HepG2 (cell line): ENCODE measurements at regions not wholly inside any gene's neighbourhood (a gene's known extent, or its start where the extent isn't known, plus 50 kb on each side); places are given as distances from the start of the nearest gene placed in this dataset.
A peak's percentile ranks its signal among the peaks of the same experiment; 100 is the strongest.

ENCODE experiments used
- ATAC-seq: fragments of 200-7000 bp; cut with Tn5 transposase; 3 replicates; pipeline ENCODE4 v1.9.1; 2020; ENCODE audit warnings: mild to moderate bottlenecking, moderate library complexity
- BruUV-seq: library from RNA; stranded (reverse); fragments of 400-500 nt; replicated peaks from 2 replicates; lab custom pipeline; 2021; lab: Mats Ljungman, UMichigan
- CTCF ChIA-PET: fragments of 300-600 bp; formaldehyde crosslinking; extraction: SDS; loops from one replicate; lab custom pipeline; 2021; ENCODE audit warnings: low total read pairs, inconsistent platforms, low intra/inter-chr PET ratio; lab: Yijun Ruan, JAX
- POLR2A ChIA-PET: fragments of 350-600 bp; sonication (Branson Sonifier 250); formaldehyde crosslinking; loops from one replicate; lab custom pipeline; 2020; ENCODE audit warnings: antibody characterized with exemption, inconsistent platforms; lab: Yijun Ruan, JAX
- DNase-seq: peaks from one replicate; pipeline ENCODE4 v3.0.0-alpha.2; 2015; ENCODE audit warnings: low spot score
- FAIRE-seq: peaks from 3 replicates; lab custom pipeline; 2011; peaks lifted over from hg19 to GRCh38; lab: Jason Lieb, UNC
- H2AFZ ChIP-seq: one replicate; pipeline ENCODE4 v1.6.1; 2011; ENCODE audit warnings: low read length, inconsistent platforms
- H3K27ac ChIP-seq: fragments of 300-600 bp; 3 replicates; pipeline ENCODE4 v1.8.0; 2011; ENCODE audit warnings: mixed run types, mild to moderate bottlenecking, mixed read lengths, low read length, inconsistent platforms; ENCODE audit not compliant: insufficient read depth; ENCODE audit errors: extremely low read length
- H3K27me3 ChIP-seq, 2 experiments: fragments of 200-600 bp in 1 of 2; 2 replicates in 1 of 2; 3 replicates in 1 of 2; pipeline versions ENCODE4 v1.6.0 to v1.8.0; 2011; ENCODE audit warnings: low read length in 2 of 2, mild to moderate bottlenecking in 2 of 2, moderate library complexity in 2 of 2, inconsistent platforms in 1 of 2; ENCODE audit not compliant: insufficient read depth in 2 of 2, control insufficient read depth in 1 of 2
- H3K36me3 ChIP-seq, 2 experiments: fragments of 200-600 bp in 1 of 2; replicated peaks in 1 of 2; 2 replicates in 1 of 2; 3 replicates in 1 of 2; pipeline versions ENCODE4 v1.5.1 to v1.8.0; 2011; ENCODE audit warnings: low read length in 2 of 2, inconsistent platforms in 1 of 2; ENCODE audit not compliant: insufficient read depth in 2 of 2, control insufficient read depth in 1 of 2
- H3K4me1 ChIP-seq: 2 replicates; pipeline ENCODE4 v1.5.1; 2012; ENCODE audit warnings: low read length, inconsistent platforms; ENCODE audit not compliant: insufficient read depth
- H3K4me2 ChIP-seq: 2 replicates; pipeline ENCODE4 v1.6.0; 2011; ENCODE audit warnings: low read depth, low read length, inconsistent platforms
- H3K4me3 ChIP-seq, 3 experiments: fragments of 200-600 bp in 1 of 3; sonication (generic), shearing (Covaris generic) in 1 of 3; replicated peaks in 1 of 3; 2 replicates each; pipeline ENCODE4 v1.5.1; 2011 to 2016; ENCODE audit warnings: low read length in 3 of 3, inconsistent platforms in 2 of 3, low read depth in 2 of 3, mild to moderate bottlenecking in 2 of 3, control low read depth in 1 of 3, mixed read lengths in 1 of 3; ENCODE audit not compliant: insufficient read depth in 1 of 3
- H3K79me2 ChIP-seq: one replicate; pipeline ENCODE4 v1.6.1; 2011; ENCODE audit warnings: low read length, inconsistent platforms; ENCODE audit not compliant: insufficient read depth
- H3K9ac ChIP-seq: 2 replicates; pipeline ENCODE4 v1.6.0; 2011; ENCODE audit warnings: mild to moderate bottlenecking, low read depth, low read length, inconsistent platforms; ENCODE audit not compliant: insufficient read depth
- H3K9me3 ChIP-seq: 2 replicates; pipeline ENCODE4 v1.5.1; 2012; ENCODE audit warnings: mild to moderate bottlenecking, low read length
- H4K20me1 ChIP-seq: 2 replicates; pipeline ENCODE4 v1.6.0; 2011; ENCODE audit warnings: inconsistent platforms, mild to moderate bottlenecking, low read length, moderate library complexity; ENCODE audit not compliant: insufficient read depth
- ETV6 ChIP-seq: sonication (generic); formaldehyde crosslinking; conservative IDR thresholded peaks from 2 replicates; pipeline ENCODE4 v1.4.0; 2020; ENCODE audit warnings: missing genetic modification reagents
- ISX ChIP-seq: sonication (generic); formaldehyde crosslinking; conservative IDR thresholded peaks from 2 replicates; pipeline ENCODE4 v1.5.0; 2020; ENCODE audit warnings: missing genetic modification reagents
- JUNB ChIP-seq: sonication (generic); formaldehyde crosslinking; IDR thresholded peaks from 2 replicates; pipeline ENCODE4 v1.8.0; 2022; ENCODE audit warnings: missing genetic modification reagents, mild to moderate bottlenecking, borderline replicate concordance
- KDM1A ChIP-seq: IDR thresholded peaks from 2 replicates; pipeline ENCODE4 v1.6.1; 2016; ENCODE audit warnings: missing compliant biosample characterization
- MAFK ChIP-seq, 2 experiments: IDR thresholded peaks in 1 of 2; conservative IDR thresholded peaks in 1 of 2; 2 replicates each; pipeline ENCODE4 v1.6.1; 2011; ENCODE audit warnings: improper control_type of control experiment in 2 of 2, low read length in 2 of 2
- NFKB2 ChIP-seq: sonication (generic); formaldehyde crosslinking; IDR thresholded peaks from 2 replicates; pipeline ENCODE4 v1.4.0; 2020; ENCODE audit warnings: missing genetic modification reagents, borderline replicate concordance
- ZFP36L2 ChIP-seq: sonication (generic); formaldehyde crosslinking; IDR thresholded peaks from 2 replicates; pipeline ENCODE4 v1.4.0; 2020; ENCODE audit warnings: missing genetic modification reagents
- ZSCAN9 ChIP-seq: IDR thresholded peaks from 2 replicates; pipeline ENCODE4 v1.6.1; 2016; ENCODE audit warnings: borderline replicate concordance
- WGBS: methylation state at CpG from one replicate; pipeline ENCODE4 v1.1.6; 2017; ENCODE audit warnings: low lambda C conversion rate; 5-methylcytosine and 5-hydroxymethylcytosine counted together
- in situ Hi-C: cut with HindIII; loops from 2 replicates; pipeline ENCODE4 v1.10.0; 2017; ENCODE audit warnings: low pct_unique_long_range_greater_than_20kb; ENCODE audit not compliant: extremely low pct_ligation_motif_present
- intact Hi-C: fragments of 100-400 bp; cut with micrococcal nuclease; formaldehyde crosslinking; loops from one replicate; pipeline ENCODE4 v1.10.0; 2022; ENCODE audit not compliant: unreplicated experiment

GRCh38 chr13:87810920-87811344 is 139.8 kb downstream of the SLITRK5 start:
- intact Hi-C loops (no loop called here), in situ Hi-C loops (no loop called here)
- no peaks in the 10 kb centered on the region for H3K9me3 ChIP-seq
- 0 out of 2 replicates have a peak, but pooled peaks cover 2% of the 10 kb centered on the region for H4K20me1 ChIP-seq
- TF ChIP-seq JUNB (CRISPR knock-in tag) = no peak
- no peak for TF ChIP-seq NFKB2
- TF ChIP-seq KDM1A = no peak
- no peak overlapping the region for H2AFZ ChIP-seq
- no peak for DNase-seq
- CTCF ChIA-PET = no interaction called here
- H3K36me3 ChIP-seq = no peaks in the 10 kb centered on the region
- H3K27me3 ChIP-seq = no peaks in the 10 kb centered on the region
- FAIRE-seq = no peak
- no TSS peak for BruUV-seq
- H3K4me2 ChIP-seq = 0 out of 2 replicates have a peak overlapping the region, but pooled peaks have one; percentile 45
- no peaks in the 10 kb centered on the region for H3K4me1 ChIP-seq
- peak; percentile 55 for ATAC-seq
- no peak overlapping the region for H3K27ac ChIP-seq
- no peak overlapping the region for H3K9ac ChIP-seq
- H3K79me2 ChIP-seq = no peaks in the 10 kb centered on the region
- POLR2A ChIA-PET = no interaction called here
- WGBS = 25% methylated on average over 10 of the region's 14 CpGs
- H3K4me3 ChIP-seq = no peak overlapping the region

GRCh38 chr13:87814403-87814802 is 143.2 kb downstream of the SLITRK5 start:
- Histone ChIP-seq H3K4me1 (no peaks in the 10 kb centered on the region), H3K27me3 (no peaks in the 10 kb centered on the region), H3K4me2 (no peak overlapping the region), H3K27ac (no peak overlapping the region), H4K20me1 (no peaks in the 10 kb centered on the region), H3K9me3 (no peaks in the 10 kb centered on the region), H3K79me2 (no peaks in the 10 kb centered on the region), H3K4me3 (no peak overlapping the region), H2AFZ (no peak overlapping the region), H3K9ac (no peak overlapping the region), H3K36me3 (no peaks in the 10 kb centered on the region)
- intact Hi-C loops (no loop called here), in situ Hi-C loops (no loop called here)
- ChIA-PET POLR2A (no interaction called here), CTCF (no interaction called here)
- FAIRE-seq (no peak), DNase-seq (no peak), ATAC-seq (no peak)
- BruUV-seq = no TSS peak
- TF ChIP-seq ETV6 (no peak), ZFP36L2 (no peak), ISX (CRISPR knock-in tag) (no peak), ZSCAN9 (CRISPR knock-in tag) (no peak), MAFK (conservative IDR thresholded peaks at IDR 0.05 in 1 of 2, IDR thresholded peaks at IDR 0.05 in 1 of 2; ENCODE audit: low read length in 2 of 2) (peak in 1 of 2 experiments; percentile 47; a peak in 2 of 4 replicates)
- WGBS = 0% methylated on average over 3 of the region's 3 CpGs
